ENCODE measurements at regions not wholly inside any gene's neighbourhood (a gene's known extent, or its start where the extent isn't known, plus 50 kb on each side); places are given as distances from the start of the nearest gene placed in this dataset.

- no peak for TF ChIP-seq CTCF (IDR thresholded peaks at IDR 0.05; ENCODE audit: poor library complexity)
- TF ChIP-seq EZH2 (IDR thresholded peaks at IDR 0.05; ENCODE audit: borderline replicate concordance), result no peak
These were observed 113.6 kb upstream of the APCDD1 start for GRCh38 chr18:10340821-10341220.

Data from hepatocyte (in vitro differentiated cells).